ENCODE measurements at regions not wholly inside any gene's neighbourhood (a gene's known extent, or its start where the extent isn't known, plus 50 kb on each side); places are given as distances from the start of the nearest gene placed in this dataset.

DNA sequence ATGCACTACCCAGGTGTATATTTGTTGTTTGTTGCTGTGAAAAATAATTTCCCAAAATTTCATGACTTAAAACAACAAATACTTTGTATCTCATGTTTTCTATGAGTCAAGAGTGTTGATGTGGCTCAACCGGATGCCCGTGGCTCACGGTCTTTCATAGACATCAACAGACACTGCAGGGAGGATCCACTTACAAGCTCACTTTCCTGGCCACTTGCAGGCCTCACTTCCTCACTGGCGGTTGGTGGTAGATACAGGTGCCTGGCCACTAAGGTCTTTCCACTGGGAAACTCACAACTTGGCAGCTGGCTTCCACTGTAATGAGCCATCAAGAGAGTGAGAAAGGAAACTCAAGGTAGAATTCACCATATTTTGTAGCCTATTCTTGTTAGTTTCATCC lies 662.9 kb downstream of the IRS1 start:
- no peak for TF ChIP-seq POLR2AphosphoS5 (IDR thresholded peaks at IDR 0.05; ENCODE audit: low read depth, low read length)
- no peak for TF ChIP-seq POLR2A (IDR thresholded peaks at IDR 0.05; ENCODE audit: low read depth, low read length)

Measured in GM12892 (cell line).